K562 (cell line): ENCODE measurements at regions not wholly inside any gene's neighbourhood (a gene's known extent, or its start where the extent isn't known, plus 50 kb on each side); places are given as distances from the start of the nearest gene placed in this dataset.

Experiments used
- ATAC-seq: fragments of 200-7000 bp; cut with Tn5 transposase; 3 replicates; pipeline ENCODE4 v1.9.1; 2020; ENCODE audit warnings: moderate library complexity
- BruUV-seq: library from RNA; stranded (reverse); fragments of 400-500 nt; replicated peaks from 2 replicates; lab custom pipeline; 2021; lab: Mats Ljungman, UMichigan
- CTCF ChIA-PET: fragments of 300-600 bp; formaldehyde crosslinking; extraction: SDS; loops from one replicate; lab custom pipeline; 2021; ENCODE audit warnings: low intra/inter-chr PET ratio; lab: Yijun Ruan, JAX
- POLR2A ChIA-PET: fragments of 300-600, 350-650 bp; sonication (Branson Sonifier 250); formaldehyde crosslinking; extraction: SDS; loops from one replicate; lab custom pipeline; 2021; ENCODE audit warnings: antibody characterized with exemption, inconsistent platforms; lab: Yijun Ruan, JAX
- DNase-seq, 4 experiments: peaks; one replicate each; pipeline versions ENCODE4 v3.0.0 to v3.0.0-alpha.2; 2011 to 2018; ENCODE audit warnings: low spot score in 3 of 4, mixed read lengths in 3 of 4; ENCODE audit errors: extremely low read depth in 1 of 4
- FAIRE-seq: peaks from 2 replicates; lab custom pipeline; 2011; peaks lifted over from hg19 to GRCh38; lab: Jason Lieb, UNC
- H2AFZ ChIP-seq: 2 replicates; pipeline ENCODE4 v1.6.0; 2011; ENCODE audit warnings: low read depth, low read length, control low read depth, inconsistent platforms
- H3K27ac ChIP-seq: fragments of 200-600 bp; 3 replicates; pipeline ENCODE4 v1.8.0; 2011; ENCODE audit warnings: low read depth, mild to moderate bottlenecking, control low read depth, inconsistent platforms, low read length, moderate library complexity, mixed read lengths; ENCODE audit errors: extremely low read depth
- H3K27me3 ChIP-seq, 2 experiments: fragments of 300-600 bp in 1 of 2; 2 replicates in 1 of 2; 3 replicates in 1 of 2; pipeline versions ENCODE4 v1.6.0 to v1.8.0; 2011; ENCODE audit warnings: inconsistent platforms in 2 of 2, low read length in 2 of 2, mild to moderate bottlenecking in 1 of 2, mixed read lengths in 1 of 2, moderate library complexity in 1 of 2; ENCODE audit not compliant: control insufficient read depth in 2 of 2, insufficient read depth in 2 of 2
- H3K36me3 ChIP-seq: fragments of 300-600 bp; 3 replicates; pipeline ENCODE4 v1.8.0; 2011; ENCODE audit warnings: mild to moderate bottlenecking, low read length, inconsistent platforms; ENCODE audit not compliant: control insufficient read depth, insufficient read depth
- H3K4me1 ChIP-seq, 2 experiments: fragments of 200-600 bp in 1 of 2; replicated peaks in 1 of 2; 2 replicates in 1 of 2; 3 replicates in 1 of 2; pipeline versions ENCODE4 v1.5.1 to v1.8.0; 2011; ENCODE audit warnings: inconsistent platforms in 2 of 2, low read length in 2 of 2, mild to moderate bottlenecking in 1 of 2, mixed read lengths in 1 of 2, moderate library complexity in 1 of 2; ENCODE audit not compliant: control insufficient read depth in 2 of 2, insufficient read depth in 2 of 2
- H3K4me2 ChIP-seq: 2 replicates; pipeline ENCODE4 v1.6.1; 2011; ENCODE audit warnings: low read length, control low read depth, inconsistent platforms, mixed read lengths; ENCODE audit not compliant: insufficient read depth
- H3K4me3 ChIP-seq: fragments of 200-600 bp; sonication (generic), shearing (Covaris generic); 2 replicates; pipeline ENCODE4 v1.5.1; 2016; ENCODE audit warnings: control low read depth, inconsistent platforms
- H3K79me2 ChIP-seq: fragments of 200-600 bp; 3 replicates; pipeline ENCODE4 v1.8.0; 2011; ENCODE audit warnings: low read length, inconsistent platforms; ENCODE audit not compliant: control insufficient read depth, insufficient read depth
- H3K9ac ChIP-seq, 2 experiments: 2 replicates each; pipeline versions ENCODE4 v1.6.0 to v1.6.1; 2011; ENCODE audit warnings: low read depth in 2 of 2, low read length in 2 of 2, control low read depth in 1 of 2, inconsistent platforms in 1 of 2, mild to moderate bottlenecking in 1 of 2, mixed read lengths in 1 of 2; ENCODE audit not compliant: insufficient read depth in 1 of 2
- H3K9me1 ChIP-seq: one replicate; pipeline ENCODE4 v1.6.0; 2011; ENCODE audit warnings: inconsistent platforms, mild to moderate bottlenecking, low read length, moderate library complexity; ENCODE audit not compliant: control insufficient read depth, insufficient read depth
- H3K9me3 ChIP-seq: replicated peaks from 2 replicates; pipeline ENCODE4 v1.5.1; 2011; ENCODE audit warnings: low read depth, low read length, inconsistent platforms; ENCODE audit not compliant: control insufficient read depth, insufficient read depth
- H4K20me1 ChIP-seq: replicated peaks from 2 replicates; pipeline ENCODE4 v1.6.1; 2011; ENCODE audit warnings: low read length, inconsistent platforms, mixed read lengths; ENCODE audit not compliant: control insufficient read depth, insufficient read depth
- ARHGAP35 ChIP-seq: fragments of 450-650 bp; IDR thresholded peaks from 2 replicates; pipeline ENCODE4 v1.6.1; 2018; ENCODE audit not compliant: partially characterized antibody
- ARID1B ChIP-seq: fragments of 450-650 bp; IDR thresholded peaks from 2 replicates; pipeline ENCODE4 v1.6.1; 2016; ENCODE audit warnings: antibody characterized with exemption, mild to moderate bottlenecking, inconsistent platforms
- ASH1L ChIP-seq: fragments of 450-650 bp; IDR thresholded peaks from 2 replicates; pipeline ENCODE4 v1.6.1; 2018; ENCODE audit warnings: borderline replicate concordance, mild to moderate bottlenecking, low read depth; ENCODE audit not compliant: partially characterized antibody
- FOXM1 ChIP-seq, 2 experiments: fragments of 450-650 bp in 1 of 2; sonication (generic) in 1 of 2; formaldehyde crosslinking in 1 of 2; IDR thresholded peaks; 2 replicates each; pipeline versions ENCODE4 v1.6.1 to v1.9.0; 2017 to 2022; ENCODE audit warnings: low read depth in 2 of 2, mild to moderate bottlenecking in 2 of 2, missing genetic modification reagents in 1 of 2, moderate library complexity in 1 of 2
- MAFK ChIP-seq: IDR thresholded peaks from 2 replicates; pipeline ENCODE4 v1.6.1; 2011; ENCODE audit warnings: low read length, improper control_type of control experiment
- MED1 ChIP-seq: sonication (generic); formaldehyde crosslinking; IDR thresholded peaks from 2 replicates; pipeline ENCODE4 v1.8.1; 2023; ENCODE audit warnings: missing genetic modification reagents, borderline replicate concordance
- NFE2L1 ChIP-seq: fragments of 450-650 bp; IDR thresholded peaks from 2 replicates; pipeline ENCODE4 v1.6.1; 2016; ENCODE audit warnings: missing genetic modification characterization, low read depth, mild to moderate bottlenecking, missing compliant biosample characterization, moderate library complexity, borderline replicate concordance
- SRSF7 ChIP-seq: fragments of 200-400 bp; formaldehyde crosslinking; optimal IDR thresholded peaks from 2 replicates; pipeline ENCODE3; 2017; ENCODE audit warnings: mild to moderate bottlenecking, low read depth, low read length
- U2AF1 ChIP-seq: fragments of 200-400 bp; formaldehyde crosslinking; optimal IDR thresholded peaks from 2 replicates; pipeline ENCODE3; 2017; ENCODE audit warnings: mild to moderate bottlenecking, low read depth, low read length, moderate library complexity
- ZFP36 ChIP-seq: fragments of 150-350 bp; IDR thresholded peaks from 2 replicates; pipeline ENCODE4 v1.6.1; 2018; ENCODE audit warnings: low read length, low read depth; ENCODE audit not compliant: partially characterized antibody
- ZNF175 ChIP-seq: fragments of 200-800 bp; sonication (Bioruptor generic); IDR thresholded peaks from 2 replicates; pipeline ENCODE4 v1.6.1; 2016; ENCODE audit warnings: low read depth, mild to moderate bottlenecking, missing genetic modification characterization, missing compliant biosample characterization
- ZNF232 ChIP-seq: sonication (generic); formaldehyde crosslinking; IDR thresholded peaks from 2 replicates; pipeline ENCODE4 v1.8.0; 2022; ENCODE audit warnings: mild to moderate bottlenecking, missing genetic modification reagents
- ZNF316 ChIP-seq: fragments of 450-650 bp; IDR thresholded peaks from 2 replicates; pipeline ENCODE4 v1.6.1; 2016
- whole genome bisulfite sequencing: fragments of 100-300 bp; shearing (Covaris generic); methylation state at CpG from one replicate; pipeline ENCODE4 v1.1.6; 2016; ENCODE audit warnings: low coverage, mixed read lengths; ENCODE audit not compliant: insufficient coverage; ENCODE audit errors: missing lambda C conversion rate; 5-methylcytosine and 5-hydroxymethylcytosine counted together
- in situ Hi-C: fragments of 300-500 bp; cut with MboI; formaldehyde crosslinking; loops from 4 replicates; pipeline ENCODE4 v1.15.0; 2018; ENCODE audit warnings: inconsistent platforms, mixed read lengths
- intact Hi-C: fragments of 100-400 bp; cut with micrococcal nuclease; formaldehyde crosslinking; loops from 2 replicates; pipeline ENCODE4 v1.14.2; 2022
- TF ChIP-seq, protein P1 (sequence below): sonication (generic); IDR thresholded peaks from 2 replicates; pipeline ENCODE4 v1.6.1; 2016
- TF ChIP-seq, protein P2 (sequence below): fragments of 250-450 bp; sonication (Bioruptor Pico); IDR thresholded peaks from 2 replicates; pipeline ENCODE4 v1.5.0; 2021
- TF ChIP-seq, protein P3 (sequence below): IDR thresholded peaks from 2 replicates; pipeline ENCODE4 v1.6.1; 2016; ENCODE audit warnings: missing genetic modification characterization, missing compliant biosample characterization
- TF ChIP-seq, protein P4 (sequence below): sonication (generic); formaldehyde crosslinking; IDR thresholded peaks from 2 replicates; pipeline ENCODE4 v1.8.0; 2023; ENCODE audit warnings: mild to moderate bottlenecking, missing genetic modification reagents

DNA sequence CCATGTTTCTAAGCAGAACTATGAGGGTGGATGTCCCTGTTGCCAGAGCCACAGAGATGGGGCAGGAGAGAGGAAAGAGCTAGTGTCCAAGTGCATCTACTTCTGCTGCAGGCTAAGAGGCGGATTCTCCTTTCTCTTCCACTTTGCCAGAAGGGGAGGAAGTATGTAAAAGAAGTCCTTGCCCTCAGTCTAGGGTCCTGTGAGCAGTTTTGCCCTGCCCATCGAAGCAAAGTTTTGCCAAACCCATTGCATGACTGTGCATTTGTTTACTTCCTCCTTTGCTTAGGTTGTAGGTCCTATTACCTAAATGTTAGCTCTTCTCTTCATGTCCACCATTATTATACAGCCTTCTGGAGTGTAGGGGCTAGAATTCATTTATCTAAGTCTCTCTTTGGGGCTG lies 106.2 kb upstream of the ARMC2 start:
- DNase-seq (no peak), ATAC-seq (peak; percentile 43; the same call in 2 of the 3 replicates), FAIRE-seq (no peak)
- H3K4me2 ChIP-seq = peak overlapping the region; percentile 10; the same call in 1 of the 2 replicates
- WGBS = 0% methylated on average over 1 of the region's 2 CpGs
- intact Hi-C loops (no loop called here), in situ Hi-C loops (no loop called here)
- no peaks in the 10 kb centered on the region for H3K79me2 ChIP-seq
- no peak overlapping the region for H3K4me3 ChIP-seq
- H2AFZ ChIP-seq = peak overlapping the region; percentile 76
- no peak overlapping the region for H3K27ac ChIP-seq
- no peaks in the 10 kb centered on the region for H4K20me1 ChIP-seq
- no peaks in the 10 kb centered on the region for H3K9me1 ChIP-seq
- ChIA-PET POLR2A (interaction anchor here (0.8 to 1.6 kb wide), 3 partner anchors 10 to 184 kb away, joined by 3 to 4 read pairs (median 3); no protein-coding TSS in a partner anchor), CTCF (no interaction called here)
- BruUV-seq = no TSS peak
- no peaks in the 10 kb centered on the region for H3K36me3 ChIP-seq
- H3K27me3 ChIP-seq = peaks cover 2 to 13% of the 10 kb centered on the region in 2 experiments; a peak in 3 of 5 replicates
- H3K9me3 ChIP-seq = no peaks in the 10 kb centered on the region
- H3K4me1 ChIP-seq = peaks cover 3 to 34% of the 10 kb centered on the region in 2 experiments; a peak in 4 of 5 replicates
- H3K9ac ChIP-seq = no peak overlapping the region
- TF ChIP-seq ASH1L (no peak), U2AF1 (no peak), MED1 (CRISPR knock-in tag) (no peak), NFE2L1 (tag) (peak; percentile 44; the same call in 1 of the 2 replicates), ZFP36 (no peak), MAFK (peak; percentile 73; the same call in 1 of the 2 replicates), ZNF175 (CRISPR knock-in tag) (no peak), ZNF232 (CRISPR knock-in tag) (no peak), SRSF7 (no peak), ARHGAP35 (no peak), ZNF316 (peak; percentile 59), FOXM1 (IDR thresholded peaks at IDR 0.05; ENCODE audit: low read depth) (no peak), FOXM1 (CRISPR knock-in tag; IDR thresholded peaks at IDR 0.05; ENCODE audit: low read depth) (no peak), ARID1B (peak; percentile 28; the same call in 1 of the 2 replicates)
- TF ChIP-seq, protein P1, sequence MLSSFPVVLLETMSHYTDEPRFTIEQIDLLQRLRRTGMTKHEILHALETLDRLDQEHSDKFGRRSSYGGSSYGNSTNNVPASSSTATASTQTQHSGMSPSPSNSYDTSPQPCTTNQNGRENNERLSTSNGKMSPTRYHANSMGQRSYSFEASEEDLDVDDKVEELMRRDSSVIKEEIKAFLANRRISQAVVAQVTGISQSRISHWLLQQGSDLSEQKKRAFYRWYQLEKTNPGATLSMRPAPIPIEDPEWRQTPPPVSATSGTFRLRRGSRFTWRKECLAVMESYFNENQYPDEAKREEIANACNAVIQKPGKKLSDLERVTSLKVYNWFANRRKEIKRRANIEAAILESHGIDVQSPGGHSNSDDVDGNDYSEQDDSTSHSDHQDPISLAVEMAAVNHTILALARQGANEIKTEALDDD = no peak
- TF ChIP-seq, protein P2, sequence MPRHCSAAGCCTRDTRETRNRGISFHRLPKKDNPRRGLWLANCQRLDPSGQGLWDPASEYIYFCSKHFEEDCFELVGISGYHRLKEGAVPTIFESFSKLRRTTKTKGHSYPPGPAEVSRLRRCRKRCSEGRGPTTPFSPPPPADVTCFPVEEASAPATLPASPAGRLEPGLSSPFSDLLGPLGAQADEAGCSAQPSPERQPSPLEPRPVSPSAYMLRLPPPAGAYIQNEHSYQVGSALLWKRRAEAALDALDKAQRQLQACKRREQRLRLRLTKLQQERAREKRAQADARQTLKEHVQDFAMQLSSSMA (CRISPR knock-in tag) = no peak
- TF ChIP-seq, protein P3, sequence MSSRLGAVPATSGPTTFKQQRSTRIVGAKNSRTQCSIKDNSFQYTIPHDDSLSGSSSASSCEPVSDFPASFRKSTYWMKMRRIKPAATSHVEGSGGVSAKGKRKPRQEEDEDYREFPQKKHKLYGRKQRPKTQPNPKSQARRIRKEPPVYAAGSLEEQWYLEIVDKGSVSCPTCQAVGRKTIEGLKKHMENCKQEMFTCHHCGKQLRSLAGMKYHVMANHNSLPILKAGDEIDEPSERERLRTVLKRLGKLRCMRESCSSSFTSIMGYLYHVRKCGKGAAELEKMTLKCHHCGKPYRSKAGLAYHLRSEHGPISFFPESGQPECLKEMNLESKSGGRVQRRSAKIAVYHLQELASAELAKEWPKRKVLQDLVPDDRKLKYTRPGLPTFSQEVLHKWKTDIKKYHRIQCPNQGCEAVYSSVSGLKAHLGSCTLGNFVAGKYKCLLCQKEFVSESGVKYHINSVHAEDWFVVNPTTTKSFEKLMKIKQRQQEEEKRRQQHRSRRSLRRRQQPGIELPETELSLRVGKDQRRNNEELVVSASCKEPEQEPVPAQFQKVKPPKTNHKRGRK (tag) = no peak
- TF ChIP-seq, protein P4, sequence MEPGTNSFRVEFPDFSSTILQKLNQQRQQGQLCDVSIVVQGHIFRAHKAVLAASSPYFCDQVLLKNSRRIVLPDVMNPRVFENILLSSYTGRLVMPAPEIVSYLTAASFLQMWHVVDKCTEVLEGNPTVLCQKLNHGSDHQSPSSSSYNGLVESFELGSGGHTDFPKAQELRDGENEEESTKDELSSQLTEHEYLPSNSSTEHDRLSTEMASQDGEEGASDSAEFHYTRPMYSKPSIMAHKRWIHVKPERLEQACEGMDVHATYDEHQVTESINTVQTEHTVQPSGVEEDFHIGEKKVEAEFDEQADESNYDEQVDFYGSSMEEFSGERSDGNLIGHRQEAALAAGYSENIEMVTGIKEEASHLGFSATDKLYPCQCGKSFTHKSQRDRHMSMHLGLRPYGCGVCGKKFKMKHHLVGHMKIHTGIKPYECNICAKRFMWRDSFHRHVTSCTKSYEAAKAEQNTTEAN (CRISPR knock-in tag) = no peak
